Activated CD8-positive, alpha-beta memory T cell treated with anti-CD3 and anti-CD28 coated beads, Interleukin-2, amount 10 ng/mL, durations not matched to agents 7 days and 5 days (primary cell): ENCODE measurements at regions not wholly inside any gene's neighbourhood (a gene's known extent, or its start where the extent isn't known, plus 50 kb on each side); places are given as distances from the start of the nearest gene placed in this dataset.

Experiments
- ATAC-seq: fragments of 150-1000 bp; cut with Tn5 transposase; one replicate; pipeline ENCODE4 v1.10.0; 2021; ENCODE audit warnings: moderate library complexity
- CTCF ChIA-PET: fragments of 350-600 bp; sonication (Branson Sonifier 250); formaldehyde crosslinking; loops from one replicate; lab custom pipeline; 2021; ENCODE audit warnings: antibody characterized with exemption; lab: Charles Lee
- DNase-seq: peaks from one replicate; pipeline ENCODE4 v3.0.0-alpha.2; 2020
- H3K27ac Mint-ChIP-seq: one replicate; pipeline ENCODE4 v1.8.0; 2021; ENCODE audit warnings: mild to moderate bottlenecking, mixed read lengths
- H3K27me3 Mint-ChIP-seq: one replicate; pipeline ENCODE4 v1.8.0; 2021; ENCODE audit warnings: mixed read lengths
- H3K36me3 Mint-ChIP-seq: one replicate; pipeline ENCODE4 v1.8.0; 2021; ENCODE audit warnings: mild to moderate bottlenecking, mixed read lengths
- H3K4me1 Mint-ChIP-seq: one replicate; pipeline ENCODE4 v1.8.0; 2021; ENCODE audit warnings: mixed read lengths
- H3K4me3 Mint-ChIP-seq: one replicate; pipeline ENCODE4 v1.8.0; 2021; ENCODE audit warnings: mild to moderate bottlenecking, moderate library complexity, mixed read lengths
- H3K9me3 Mint-ChIP-seq: one replicate; pipeline ENCODE4 v1.8.0; 2022; ENCODE audit warnings: low read depth, mixed read lengths

- H3K36me3 Mint-ChIP-seq = no peaks in the 10 kb centered on the region
- H3K27me3 Mint-ChIP-seq = peaks cover 22% of the 10 kb centered on the region
- DNase-seq (no peak), ATAC-seq (no peak)
- H3K4me3 Mint-ChIP-seq = no peak overlapping the region
- no peaks in the 10 kb centered on the region for H3K9me3 Mint-ChIP-seq
- H3K4me1 Mint-ChIP-seq = no peaks in the 10 kb centered on the region
- no peak overlapping the region for H3K27ac Mint-ChIP-seq
- CTCF ChIA-PET = no interaction called here
Measured at GRCh38 chr3:127395663-127396355, 108.0 kb upstream of the PRR20G start.

DNA sequence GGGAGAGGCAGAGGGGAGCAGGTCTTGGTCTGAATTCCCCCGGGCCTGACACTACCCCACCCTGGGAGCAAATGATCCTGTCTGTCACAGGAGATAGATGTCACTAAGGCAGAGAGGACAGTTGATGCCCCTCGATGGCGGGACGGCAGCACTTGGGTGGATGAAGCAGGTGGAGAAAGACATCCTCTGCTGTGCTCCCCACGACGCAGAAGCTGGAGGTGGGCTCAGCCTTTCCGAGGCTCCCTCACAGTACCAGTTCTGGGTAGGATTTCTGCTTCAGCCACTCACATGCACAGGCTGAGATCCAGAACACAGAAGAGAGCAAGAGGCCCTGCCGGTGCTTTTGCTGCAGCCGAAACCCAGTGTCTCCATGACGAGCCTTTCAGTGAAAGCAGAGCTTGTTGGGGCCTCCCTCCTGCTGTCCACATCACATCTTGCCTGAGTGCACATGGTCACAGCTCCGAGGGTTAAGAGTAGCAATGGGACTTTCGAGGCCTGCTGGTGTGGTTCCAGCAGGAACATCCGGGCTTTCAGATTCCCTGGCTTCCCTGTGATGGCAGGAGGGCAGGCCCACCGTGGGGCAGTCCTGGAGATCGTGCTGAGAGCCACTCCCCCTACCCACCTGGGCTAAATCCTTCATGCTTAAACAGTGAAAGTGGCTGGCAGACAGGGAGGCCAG lies 107.3 kb upstream of the PRR20G start:
- DNase-seq = no peak
- CTCF ChIA-PET = no interaction called here
- no peaks in the 10 kb centered on the region for H3K36me3 Mint-ChIP-seq
- no peak for ATAC-seq
- peaks cover 18% of the 10 kb centered on the region for H3K27me3 Mint-ChIP-seq
- no peak overlapping the region for H3K27ac Mint-ChIP-seq
- no peaks in the 10 kb centered on the region for H3K4me1 Mint-ChIP-seq
- H3K4me3 Mint-ChIP-seq = no peak overlapping the region
- no peaks in the 10 kb centered on the region for H3K9me3 Mint-ChIP-seq

DNA sequence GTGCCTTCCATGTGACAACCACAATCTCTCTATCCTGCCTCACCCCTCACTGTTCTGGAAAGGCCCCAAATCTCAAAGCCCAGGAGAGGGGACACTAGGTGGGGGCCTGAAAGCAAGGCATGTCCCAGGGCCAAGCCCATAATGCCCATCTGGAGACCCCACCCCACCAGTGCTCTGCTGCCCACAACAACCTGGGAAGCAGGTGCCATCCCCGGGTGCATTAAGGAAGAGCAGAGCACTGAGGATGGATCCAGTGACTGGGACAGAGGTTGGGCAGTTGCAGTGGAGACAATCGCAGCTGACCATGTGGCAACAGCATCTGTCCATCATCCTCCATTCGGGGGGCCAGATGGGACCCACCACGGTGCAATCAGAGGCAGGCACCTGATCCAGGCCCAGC lies 106.2 kb upstream of the PRR20G start:
- ATAC-seq (no peak), DNase-seq (no peak)
- H3K27ac Mint-ChIP-seq = no peak overlapping the region
- H3K4me1 Mint-ChIP-seq = no peaks in the 10 kb centered on the region
- H3K4me3 Mint-ChIP-seq = no peak overlapping the region
- CTCF ChIA-PET = no interaction called here
- peaks cover 18% of the 10 kb centered on the region for H3K27me3 Mint-ChIP-seq
- no peaks in the 10 kb centered on the region for H3K9me3 Mint-ChIP-seq
- no peaks in the 10 kb centered on the region for H3K36me3 Mint-ChIP-seq

DNA sequence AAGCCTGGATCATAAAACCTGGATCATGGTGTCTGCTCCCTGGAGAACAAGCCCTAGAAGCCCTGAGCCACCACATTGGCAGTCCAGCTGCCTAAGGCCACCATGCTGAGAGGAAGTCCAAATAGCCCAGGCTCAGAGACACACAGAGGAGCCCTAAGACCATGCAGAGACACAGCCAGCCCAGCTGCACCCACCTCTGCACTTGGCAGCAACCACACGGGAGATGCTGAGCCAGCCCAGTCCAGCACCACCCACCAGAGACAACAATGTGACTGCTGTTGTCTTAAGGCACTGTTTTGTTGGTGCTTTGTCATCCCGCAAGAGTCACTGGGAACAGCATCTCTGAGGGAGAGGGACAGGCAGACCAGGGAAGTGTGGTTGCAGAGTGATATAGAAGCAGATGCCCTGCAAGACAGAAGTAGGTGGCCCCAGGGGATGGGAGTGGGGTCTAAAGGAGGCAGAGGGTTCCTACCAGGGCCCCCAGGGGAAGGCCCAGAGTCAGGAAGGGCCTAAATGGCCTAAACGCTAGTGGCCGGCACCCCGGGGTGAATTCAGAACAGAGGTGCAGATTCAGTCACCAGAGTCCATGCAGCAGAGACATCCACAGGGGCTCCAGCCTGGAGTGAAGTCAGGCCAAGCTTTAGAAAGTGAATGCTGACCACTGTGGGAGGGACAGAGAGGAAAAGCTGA lies 105.4 kb upstream of the PRR20G start:
- Mint-ChIP-seq H3K27me3 (peaks cover 12% of the 10 kb centered on the region), H3K4me1 (no peaks in the 10 kb centered on the region), H3K27ac (no peak overlapping the region), H3K4me3 (no peak overlapping the region), H3K9me3 (no peaks in the 10 kb centered on the region), H3K36me3 (no peaks in the 10 kb centered on the region)
- CTCF ChIA-PET = no interaction called here
- no peak for DNase-seq
- no peak for ATAC-seq

- no peak for DNase-seq
- H3K27ac Mint-ChIP-seq = no peak overlapping the region
- no peak for ATAC-seq
- H3K36me3 Mint-ChIP-seq = no peaks in the 10 kb centered on the region
- H3K4me3 Mint-ChIP-seq = no peak overlapping the region
- CTCF ChIA-PET = no interaction called here
- no peaks in the 10 kb centered on the region for H3K4me1 Mint-ChIP-seq
- H3K27me3 Mint-ChIP-seq = peaks cover 6% of the 10 kb centered on the region
- H3K9me3 Mint-ChIP-seq = no peaks in the 10 kb centered on the region
Measured at GRCh38 chr3:127392156-127392490, 104.3 kb upstream of the PRR20G start.

DNA sequence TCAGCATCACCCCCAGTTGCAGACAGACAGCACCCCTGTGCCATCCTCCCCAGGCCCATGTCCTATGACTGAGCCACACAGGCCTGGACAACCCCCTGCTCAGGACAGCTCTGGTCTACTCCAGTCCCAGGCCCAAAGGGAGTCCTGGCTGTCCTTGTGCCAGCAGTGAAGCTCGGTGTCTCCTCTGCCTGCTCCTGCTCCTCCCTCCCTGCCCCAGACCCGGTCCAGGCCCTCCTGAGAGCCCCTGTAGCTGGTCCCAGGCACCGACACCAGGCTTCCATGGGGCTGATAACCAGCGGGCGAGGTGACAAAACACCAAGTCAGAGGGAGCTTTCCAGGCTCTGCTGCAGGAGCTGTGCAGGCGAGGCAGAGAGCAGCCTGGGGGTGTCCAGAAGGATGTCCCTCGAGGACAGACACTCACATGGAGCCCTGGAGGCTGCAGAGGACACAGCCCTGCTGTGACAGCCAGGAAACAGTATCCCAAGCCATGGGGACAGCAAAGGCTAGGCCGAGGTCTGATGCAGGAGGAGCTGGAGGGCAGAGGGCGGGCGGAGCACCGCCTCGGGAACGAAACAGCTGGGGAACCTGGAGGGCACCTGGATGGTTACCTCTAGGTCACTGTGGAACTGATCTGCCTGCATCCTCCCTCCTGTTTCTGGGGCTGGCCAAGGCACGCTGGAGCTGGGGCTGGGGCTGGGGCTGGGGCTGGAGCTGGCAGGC lies 103.8 kb upstream of the PRR20G start:
- CTCF ChIA-PET = interaction anchor here (0.6 kb wide), 1 partner anchor 1492 kb away, joined by 3 read pairs; no protein-coding TSS in a partner anchor
- Mint-ChIP-seq H3K27me3 (peaks cover under 1% of the 10 kb centered on the region), H3K36me3 (no peaks in the 10 kb centered on the region), H3K9me3 (no peaks in the 10 kb centered on the region), H3K27ac (no peak overlapping the region), H3K4me3 (no peak overlapping the region), H3K4me1 (no peaks in the 10 kb centered on the region)
- DNase-seq (no peak), ATAC-seq (no peak)

- Mint-ChIP-seq H3K4me3 (no peak overlapping the region), H3K27ac (no peak overlapping the region), H3K4me1 (no peaks in the 10 kb centered on the region), H3K27me3 (no peaks in the 10 kb centered on the region), H3K9me3 (no peaks in the 10 kb centered on the region), H3K36me3 (no peaks in the 10 kb centered on the region)
- CTCF ChIA-PET = no interaction called here
- DNase-seq (no peak), ATAC-seq (no peak)
Measured at GRCh38 chr3:127390365-127391025, 102.6 kb upstream of the PRR20G start.

DNA sequence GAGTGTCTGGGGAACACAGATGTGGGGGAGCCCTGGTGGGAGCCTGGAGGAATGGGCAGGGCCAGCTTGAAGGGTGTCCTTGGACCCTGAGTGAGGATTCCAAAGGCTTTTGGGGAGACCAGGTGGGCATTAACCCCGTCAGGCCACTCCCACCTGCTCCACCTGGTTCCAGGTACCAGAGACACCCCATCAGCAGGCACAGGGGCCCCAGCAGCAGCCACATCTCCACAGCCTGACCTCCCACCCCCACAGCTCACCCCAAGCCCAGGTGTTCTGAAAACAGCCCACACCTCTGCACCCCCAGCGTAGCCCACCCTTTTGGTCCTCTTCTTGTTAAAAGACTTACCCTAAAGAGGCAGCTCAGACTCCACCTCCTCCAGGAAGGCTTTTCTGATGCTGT lies 102.1 kb upstream of the PRR20G start:
- Mint-ChIP-seq H3K36me3 (no peaks in the 10 kb centered on the region), H3K4me1 (no peaks in the 10 kb centered on the region), H3K9me3 (no peaks in the 10 kb centered on the region), H3K4me3 (no peak overlapping the region), H3K27ac (no peak overlapping the region), H3K27me3 (no peaks in the 10 kb centered on the region)
- no peak for DNase-seq
- CTCF ChIA-PET = no interaction called here
- no peak for ATAC-seq

GRCh38 chr3:127389420-127389819 lies 101.6 kb upstream of the PRR20G start:
- ATAC-seq = no peak
- Mint-ChIP-seq H3K4me1 (no peaks in the 10 kb centered on the region), H3K36me3 (no peaks in the 10 kb centered on the region), H3K9me3 (no peaks in the 10 kb centered on the region), H3K27ac (no peak overlapping the region), H3K4me3 (no peak overlapping the region), H3K27me3 (no peaks in the 10 kb centered on the region)
- CTCF ChIA-PET = no interaction called here
- no peak for DNase-seq

DNA sequence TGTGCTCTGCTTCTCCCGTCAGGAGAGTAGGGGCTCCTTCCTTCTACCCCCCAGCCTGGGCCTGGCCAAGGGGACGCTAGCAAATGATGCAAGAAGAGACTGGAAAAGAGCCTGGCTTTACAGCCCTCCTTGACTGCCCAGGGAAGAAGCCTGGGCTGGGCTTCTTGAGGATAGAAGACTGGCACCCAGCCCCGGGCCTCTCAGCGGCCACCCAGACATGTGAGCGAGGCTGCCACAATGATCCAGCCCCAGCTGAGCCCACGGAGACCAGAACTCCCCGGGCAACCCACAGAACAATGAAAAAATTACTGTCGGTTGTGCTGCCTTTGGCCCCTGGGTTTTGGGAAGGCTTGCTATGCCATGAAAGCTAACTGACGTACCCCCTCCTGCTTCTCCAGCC lies 100.6 kb upstream of the PRR20G start:
- H3K4me1 Mint-ChIP-seq = no peaks in the 10 kb centered on the region
- H3K9me3 Mint-ChIP-seq = no peaks in the 10 kb centered on the region
- H3K27ac Mint-ChIP-seq = no peak overlapping the region
- ATAC-seq = no peak
- H3K27me3 Mint-ChIP-seq = no peaks in the 10 kb centered on the region
- DNase-seq = no peak
- H3K4me3 Mint-ChIP-seq = no peak overlapping the region
- CTCF ChIA-PET = no interaction called here
- H3K36me3 Mint-ChIP-seq = no peaks in the 10 kb centered on the region

GRCh38 chr3:127387556-127388153 lies 99.8 kb upstream of the PRR20G start:
- H3K9me3 Mint-ChIP-seq = no peaks in the 10 kb centered on the region
- no peak overlapping the region for H3K4me3 Mint-ChIP-seq
- H3K36me3 Mint-ChIP-seq = no peaks in the 10 kb centered on the region
- DNase-seq (no peak), ATAC-seq (no peak)
- no peaks in the 10 kb centered on the region for H3K4me1 Mint-ChIP-seq
- H3K27me3 Mint-ChIP-seq = no peaks in the 10 kb centered on the region
- H3K27ac Mint-ChIP-seq = no peak overlapping the region
- CTCF ChIA-PET = no interaction called here

- no peaks in the 10 kb centered on the region for H3K4me1 Mint-ChIP-seq
- DNase-seq (no peak), ATAC-seq (no peak)
- CTCF ChIA-PET = no interaction called here
- no peak overlapping the region for H3K27ac Mint-ChIP-seq
- no peak overlapping the region for H3K4me3 Mint-ChIP-seq
- no peaks in the 10 kb centered on the region for H3K9me3 Mint-ChIP-seq
- H3K27me3 Mint-ChIP-seq = no peaks in the 10 kb centered on the region
- H3K36me3 Mint-ChIP-seq = no peaks in the 10 kb centered on the region
Measured at GRCh38 chr3:127387119-127387518, 99.3 kb upstream of the PRR20G start.

GRCh38 chr3:127386490-127386889 lies 98.6 kb upstream of the PRR20G start:
- H3K4me3 Mint-ChIP-seq = no peak overlapping the region
- no peaks in the 10 kb centered on the region for H3K36me3 Mint-ChIP-seq
- no peaks in the 10 kb centered on the region for H3K4me1 Mint-ChIP-seq
- CTCF ChIA-PET = no interaction called here
- ATAC-seq = no peak
- DNase-seq = no peak
- no peak overlapping the region for H3K27ac Mint-ChIP-seq
- H3K9me3 Mint-ChIP-seq = peaks cover 2% of the 10 kb centered on the region
- H3K27me3 Mint-ChIP-seq = no peaks in the 10 kb centered on the region
